CD1c-positive myeloid dendritic cell (primary cell): ENCODE measurements at regions not wholly inside any gene's neighbourhood (a gene's known extent, or its start where the extent isn't known, plus 50 kb on each side); places are given as distances from the start of the nearest gene placed in this dataset.
"Not testable (repeated sequence)": the region's sequence is repeated elsewhere in the genome, so short reads cannot be mapped to it uniquely, and the experiment has no call there.

Experiments used
- DNase-seq: peaks from one replicate; pipeline ENCODE4 v3.0.0-alpha.2; 2016; ENCODE audit errors: extremely low spot score

DNA sequence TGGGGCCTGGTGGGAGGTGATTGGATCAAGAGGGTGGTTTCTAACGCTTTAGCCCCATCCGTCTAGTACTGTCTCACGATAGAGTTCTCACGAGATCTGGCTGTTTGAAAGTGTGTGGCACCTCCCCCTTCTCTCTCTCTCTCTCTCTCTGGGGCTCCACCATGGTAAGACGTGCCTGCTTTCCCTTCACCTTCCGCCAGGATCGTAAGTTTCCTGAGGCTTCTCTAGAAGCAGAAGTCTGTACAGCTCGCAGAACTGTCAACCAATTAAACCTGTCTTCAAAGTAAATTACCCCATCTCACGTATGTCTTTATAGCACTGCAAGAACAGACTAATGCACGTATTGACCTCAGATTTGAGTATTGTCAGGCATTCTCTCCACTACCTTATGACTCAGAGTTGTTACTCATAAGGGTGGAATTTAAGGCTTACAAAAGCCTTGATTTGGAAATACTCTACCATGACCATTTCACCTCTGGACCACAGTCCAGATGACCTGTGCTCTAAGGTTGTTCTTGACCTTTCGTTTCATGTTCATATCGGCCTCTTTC is 99.5 kb upstream of the AGAP1 start:
- no peak for DNase-seq

DNA sequence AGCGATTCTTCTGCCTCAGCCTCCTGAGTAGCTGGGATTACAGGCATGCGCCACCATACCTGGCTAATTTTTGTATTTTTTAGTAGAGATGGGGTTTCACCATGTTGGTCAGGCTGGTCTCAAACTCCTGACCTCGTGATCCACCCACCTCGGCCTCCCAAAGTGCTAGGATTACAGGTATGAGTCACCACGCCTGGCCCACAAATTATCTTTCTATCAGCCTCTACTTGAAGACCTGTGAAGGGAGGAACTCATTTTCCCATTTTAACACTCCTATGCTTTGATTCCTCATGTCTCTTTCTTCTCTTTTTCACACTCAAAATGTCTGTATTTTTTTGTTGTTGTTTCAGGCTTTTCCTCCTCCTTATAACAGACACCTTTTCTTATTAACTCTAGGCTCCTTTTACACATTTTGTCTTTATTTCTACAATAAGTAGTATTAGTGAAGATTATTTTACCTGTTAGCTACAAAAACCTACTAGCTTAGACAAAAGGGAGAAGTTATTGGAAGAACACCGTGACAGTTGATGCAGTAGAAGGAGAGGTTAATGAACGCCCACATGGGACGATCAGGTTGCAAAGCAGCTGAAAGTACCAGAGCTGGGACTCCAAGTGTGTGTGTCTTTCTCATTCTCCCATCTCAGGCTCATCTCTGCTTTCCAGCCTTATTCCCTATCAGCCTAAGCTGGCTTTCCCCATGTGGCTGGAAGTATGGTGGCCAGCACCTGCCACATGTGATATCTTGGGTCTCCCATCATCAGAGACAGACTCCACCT is 97.6 kb upstream of the AGAP1 start:
- no peak for DNase-seq

DNA sequence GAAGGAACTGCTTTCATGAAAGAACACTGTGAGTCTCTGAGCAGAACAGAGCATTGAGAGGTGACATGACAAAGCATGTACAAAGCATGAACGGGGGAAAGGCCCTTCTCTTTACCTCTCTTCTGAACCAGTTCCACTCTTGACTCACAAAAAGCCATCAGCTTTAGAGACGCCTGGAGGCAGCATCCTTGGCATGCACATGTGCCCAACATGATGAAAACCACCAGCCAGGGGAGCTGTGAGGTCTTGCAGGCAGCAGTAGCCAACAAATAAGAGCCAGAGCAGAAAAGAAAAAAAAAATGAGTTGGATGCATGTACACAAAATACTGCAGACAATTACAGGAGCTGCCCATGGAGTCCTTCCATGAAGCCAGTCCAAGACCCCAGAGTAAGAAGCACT is 95.5 kb upstream of the AGAP1 start:
- DNase-seq, result no peak

- DNase-seq, result no peak
Observed at GRCh38 chr2:235399895-235400294, 93.9 kb upstream of the AGAP1 start.

DNA sequence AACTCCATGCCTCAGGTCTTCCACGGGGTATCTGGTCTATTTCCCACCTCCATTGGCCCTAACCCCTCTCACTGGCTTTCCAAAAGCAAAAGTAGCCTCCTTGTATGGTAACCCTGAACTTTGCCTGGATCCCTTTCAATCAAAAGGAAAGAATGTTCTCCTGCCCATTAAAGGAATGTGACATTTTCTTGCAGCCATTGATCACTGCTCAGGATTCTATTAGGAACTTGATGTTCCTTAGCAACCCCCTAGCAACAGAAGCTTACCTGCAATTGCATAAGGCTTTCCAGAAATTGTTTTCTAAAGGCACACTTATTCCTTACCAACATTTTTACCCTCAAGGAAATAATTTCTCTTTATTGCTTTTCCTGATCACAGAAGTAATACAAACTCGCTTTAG is 91.4 kb upstream of the AGAP1 start:
- no peak for DNase-seq

DNA sequence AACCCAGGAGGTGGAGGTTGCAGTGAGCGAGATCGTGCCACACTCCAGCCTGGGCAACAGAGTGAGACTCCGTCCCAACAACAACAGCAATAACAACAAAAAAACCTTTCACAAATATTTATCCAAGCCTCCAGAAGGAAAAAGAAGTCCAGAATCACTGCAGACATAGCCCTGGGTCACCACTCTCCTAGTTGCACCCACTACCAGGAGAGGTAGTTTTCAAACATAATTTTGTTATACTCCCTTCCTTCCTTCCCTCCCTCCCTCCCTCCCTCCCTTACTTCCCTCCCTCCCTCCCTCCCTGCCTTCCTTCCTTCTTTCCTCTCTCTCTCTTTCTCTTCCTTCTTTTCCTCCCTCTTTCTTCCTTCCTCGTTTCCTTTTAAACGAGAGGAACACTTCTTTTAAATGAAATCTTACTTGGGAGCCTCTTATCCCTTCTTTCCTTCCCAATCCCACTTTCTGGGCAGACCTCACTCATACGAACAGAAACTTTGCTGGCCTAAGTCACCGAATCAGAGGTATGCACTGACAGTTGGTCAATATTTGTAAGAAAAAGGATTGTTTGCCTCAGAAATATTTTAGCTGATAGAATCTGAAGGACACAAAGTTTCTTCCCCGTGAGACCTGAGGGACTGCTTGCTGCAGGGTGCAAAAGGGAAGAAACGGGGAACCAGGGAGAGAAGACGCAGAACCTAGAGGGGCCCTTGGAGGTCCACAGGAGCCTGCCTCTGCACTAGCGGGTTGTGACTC is 88.1 kb upstream of the AGAP1 start:
- no peak for DNase-seq

DNA sequence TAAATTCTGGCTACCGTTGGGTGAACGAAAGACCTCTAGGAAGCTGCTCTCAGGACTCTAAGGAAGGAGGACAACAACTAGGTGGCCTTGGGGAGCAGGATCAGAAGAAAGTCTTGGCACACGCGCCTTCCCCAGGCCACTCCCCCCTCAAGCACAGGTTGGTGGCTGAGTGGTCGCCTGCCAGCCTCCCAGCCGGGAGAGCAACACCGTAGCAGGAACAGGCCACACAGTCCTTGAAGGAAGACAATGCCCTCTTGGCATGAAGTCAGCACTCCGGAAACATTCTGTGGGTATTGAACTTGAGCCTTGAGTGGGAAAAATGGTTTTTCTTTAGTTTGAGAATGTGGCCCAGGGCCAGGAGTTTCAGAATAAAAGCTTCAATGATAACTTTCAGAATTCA is 87.4 kb upstream of the AGAP1 start:
- no peak for DNase-seq

- no peak for DNase-seq
Observed at GRCh38 chr2:235411905-235412485, 81.8 kb upstream of the AGAP1 start.

- no peak for DNase-seq
Observed at GRCh38 chr2:235413064-235413463, 80.8 kb upstream of the AGAP1 start.

DNA sequence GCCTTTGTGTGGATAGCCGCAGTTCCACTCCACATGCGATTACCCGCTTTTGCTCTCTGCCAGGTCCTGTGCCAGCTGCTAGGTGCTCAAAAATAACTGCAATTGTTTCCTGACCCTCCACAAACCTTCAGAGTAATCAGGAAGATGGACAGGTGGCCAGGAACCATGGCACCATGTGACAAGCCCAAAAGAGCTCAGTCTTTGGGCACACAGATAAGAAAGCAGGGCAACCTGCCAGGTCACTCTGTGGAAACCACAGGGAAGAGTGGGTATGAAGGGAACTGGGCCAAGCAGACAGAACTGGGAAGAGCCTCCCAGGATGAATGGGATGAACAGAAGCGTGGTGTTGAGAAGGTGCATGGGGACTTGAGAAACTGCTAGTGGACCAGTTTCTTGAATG is 79.4 kb upstream of the AGAP1 start:
- DNase-seq, result no peak

GRCh38 chr2:235416858-235417499 is 76.9 kb upstream of the AGAP1 start:
- no peak for DNase-seq

DNA sequence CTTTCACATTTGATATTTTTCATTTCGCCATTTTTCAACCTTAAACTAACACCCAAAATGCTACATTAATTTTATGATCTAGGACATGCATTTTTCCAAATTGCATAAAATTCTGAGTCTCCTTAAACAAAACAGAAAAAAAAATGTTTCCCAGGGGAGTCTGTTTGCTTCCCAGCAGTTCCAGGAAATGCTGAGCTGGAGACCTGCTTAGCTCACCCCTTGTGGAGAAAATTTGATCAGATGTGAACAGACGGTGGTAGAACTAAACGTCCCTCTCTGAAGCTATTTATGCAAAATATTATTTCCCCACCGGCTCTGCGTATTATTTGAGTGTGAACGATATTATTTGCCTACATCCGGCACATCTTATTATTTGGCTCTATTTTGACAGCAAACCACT is 74.9 kb upstream of the AGAP1 start:
- no peak for DNase-seq

GRCh38 chr2:235419996-235420395 is 73.8 kb upstream of the AGAP1 start:
- DNase-seq, result no peak

- no peak for DNase-seq
Observed at GRCh38 chr2:235421618-235422017, 72.2 kb upstream of the AGAP1 start.

GRCh38 chr2:235430366-235431083 is 63.3 kb upstream of the AGAP1 start:
- DNase-seq, result no peak

DNA sequence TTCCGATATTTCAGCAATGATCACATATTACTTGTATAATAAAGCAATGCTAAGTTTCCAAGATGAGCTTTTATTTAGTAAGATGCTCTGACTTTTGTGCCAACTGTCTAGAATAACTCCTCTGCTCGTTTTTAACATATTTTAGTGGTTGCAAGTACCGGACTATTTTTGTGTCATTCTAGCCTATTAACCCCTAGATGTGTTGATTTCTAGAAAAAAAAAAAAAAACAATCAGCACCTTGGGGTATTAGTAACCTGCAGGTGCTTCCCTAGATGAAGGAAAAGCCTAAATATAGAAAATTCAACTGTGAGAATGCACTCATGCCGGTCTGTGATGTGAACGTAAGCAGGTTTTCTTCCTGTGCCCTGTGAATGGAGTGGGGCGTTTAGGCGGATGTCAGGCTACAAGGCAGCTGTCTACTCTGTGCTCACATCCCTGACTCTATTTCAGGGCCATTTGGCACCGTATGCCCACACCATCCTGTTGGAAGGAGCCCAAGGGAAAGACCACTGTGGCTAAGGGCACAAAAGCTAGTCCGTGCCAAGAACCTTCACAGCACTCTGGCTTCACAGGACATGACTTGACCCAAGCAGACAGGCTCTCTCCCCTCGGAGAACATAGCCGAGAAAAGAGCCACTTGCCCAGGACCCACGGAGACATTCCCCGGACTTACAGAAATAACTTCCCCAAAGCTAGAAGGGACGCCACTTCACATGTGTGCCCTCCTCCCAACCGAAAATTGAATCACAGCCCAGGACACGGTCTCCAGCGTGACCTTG is 60.9 kb upstream of the AGAP1 start:
- DNase-seq, result no peak

- no peak for DNase-seq
Observed at GRCh38 chr2:235433860-235434259, 60.0 kb upstream of the AGAP1 start.

DNA sequence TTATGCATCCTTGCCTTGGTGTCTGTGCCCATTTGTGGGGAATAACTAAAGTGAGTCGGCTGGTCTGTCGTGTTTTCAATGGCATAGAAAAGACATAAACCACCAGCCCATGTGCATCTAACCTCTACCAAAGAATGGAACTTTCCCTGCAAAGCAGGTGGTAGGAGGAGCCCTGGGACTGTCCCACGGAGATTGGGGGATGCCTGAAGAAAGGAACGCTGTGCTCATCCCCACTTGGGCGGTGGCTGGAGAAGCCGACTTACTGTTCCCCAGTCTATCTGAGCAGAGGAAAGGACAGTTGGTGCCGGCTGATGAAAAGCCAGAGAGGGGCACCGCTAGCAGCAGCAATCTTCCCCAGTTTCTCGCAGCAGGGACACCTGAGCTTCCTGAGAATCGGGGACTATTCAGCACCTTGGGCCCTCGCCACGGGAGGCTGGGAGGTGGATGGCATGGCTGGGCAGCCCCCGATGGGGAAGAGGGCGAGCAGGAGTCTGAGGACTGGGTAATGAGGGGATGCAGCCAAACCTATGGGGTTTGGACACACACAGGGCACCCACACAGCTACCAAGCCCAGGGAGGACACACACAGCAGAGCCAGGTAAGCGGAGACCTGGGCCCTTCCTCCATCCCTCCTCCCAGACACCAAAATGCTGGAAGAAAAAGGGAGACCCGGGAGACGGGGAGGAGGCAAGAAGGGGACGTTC is 53.7 kb upstream of the AGAP1 start:
- DNase-seq, result no peak

GRCh38 chr2:235443580-235443979 is 50.3 kb upstream of the AGAP1 start:
- not testable (repeated sequence) for DNase-seq
